ENCODE measurements at regions not wholly inside any gene's neighbourhood (a gene's known extent, or its start where the extent isn't known, plus 50 kb on each side); places are given as distances from the start of the nearest gene placed in this dataset.
A peak's percentile ranks its signal among the peaks of the same experiment; 100 is the strongest.

DNA sequence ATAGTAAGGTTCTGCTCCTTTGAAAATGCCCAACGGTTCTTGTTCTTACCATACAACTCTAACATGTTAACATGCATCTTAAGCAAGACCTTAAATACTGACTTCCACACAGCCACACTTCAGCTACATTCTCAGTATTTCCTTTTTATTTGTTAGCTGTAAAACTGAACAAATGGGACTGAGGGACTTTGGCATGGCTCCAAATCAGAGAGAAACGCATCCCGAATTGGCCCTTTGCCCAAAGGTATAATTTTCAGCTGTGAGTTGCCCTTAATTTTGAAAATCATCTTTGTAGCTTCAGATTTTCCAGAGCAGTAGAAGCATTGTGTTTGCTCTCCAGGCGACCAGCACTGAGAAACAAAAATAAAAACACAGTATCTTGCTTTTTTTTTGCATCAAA is 56.4 kb downstream of the NEUROD6 start:
- DNase-seq = peak; percentile 44

- DNase-seq = no peak
Observed at GRCh38 chr7:31271641-31272405, 68.7 kb downstream of the NEUROD6 start.

- DNase-seq = no peak
Observed at GRCh38 chr7:31267486-31267885, 73.0 kb downstream of the NEUROD6 start.

GRCh38 chr7:31263338-31263737 is 77.2 kb downstream of the NEUROD6 start:
- DNase-seq = no peak

DNA sequence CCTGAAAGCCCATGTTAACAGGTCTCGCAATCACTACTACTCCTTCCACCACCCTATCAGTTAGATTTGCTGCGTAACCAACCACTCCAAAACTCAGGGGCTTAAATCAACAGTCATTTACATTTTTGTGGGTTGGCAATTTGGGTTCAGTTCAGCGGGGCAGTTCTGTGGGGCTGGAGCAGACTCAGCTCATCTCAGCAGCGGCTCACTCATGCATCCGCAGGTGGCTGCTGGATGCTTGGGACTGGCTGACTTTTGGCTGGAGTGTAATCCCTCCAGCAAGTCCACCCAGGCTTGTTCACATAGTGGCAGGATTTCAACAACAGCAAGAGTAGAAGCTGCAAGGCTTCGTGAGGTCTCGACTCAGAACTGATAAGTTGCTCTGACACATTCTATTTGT is 79.2 kb downstream of the NEUROD6 start:
- DNase-seq = no peak

- no peak for DNase-seq
Observed at GRCh38 chr7:31260851-31261250, 79.7 kb downstream of the NEUROD6 start.

DNA sequence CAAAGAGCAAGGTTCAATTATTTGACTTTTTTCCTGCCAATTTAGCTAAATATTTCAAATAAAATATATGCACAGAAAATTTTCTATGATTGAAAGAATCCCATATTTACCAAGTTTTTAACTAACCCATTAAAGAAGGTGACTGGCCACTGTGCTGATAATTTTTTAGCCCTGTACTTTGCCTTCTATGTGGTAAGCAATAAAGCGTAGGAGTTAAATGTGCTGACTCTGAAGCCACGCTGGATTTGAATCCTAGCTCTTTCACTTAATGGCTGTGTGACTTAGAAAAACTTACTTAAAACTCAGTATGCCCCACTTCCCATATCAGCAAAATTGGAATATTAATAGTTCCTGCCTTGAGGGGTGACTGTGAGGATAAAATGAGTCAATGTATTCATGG is 82.1 kb downstream of the NEUROD6 start:
- DNase-seq = no peak

GRCh38 chr7:31256506-31256905 is 84.0 kb downstream of the NEUROD6 start:
- no peak for DNase-seq

- no peak for DNase-seq
Observed at GRCh38 chr7:31254926-31255325, 85.6 kb downstream of the NEUROD6 start.

GRCh38 chr7:31253532-31253931 is 87.0 kb downstream of the NEUROD6 start:
- no peak for DNase-seq

DNA sequence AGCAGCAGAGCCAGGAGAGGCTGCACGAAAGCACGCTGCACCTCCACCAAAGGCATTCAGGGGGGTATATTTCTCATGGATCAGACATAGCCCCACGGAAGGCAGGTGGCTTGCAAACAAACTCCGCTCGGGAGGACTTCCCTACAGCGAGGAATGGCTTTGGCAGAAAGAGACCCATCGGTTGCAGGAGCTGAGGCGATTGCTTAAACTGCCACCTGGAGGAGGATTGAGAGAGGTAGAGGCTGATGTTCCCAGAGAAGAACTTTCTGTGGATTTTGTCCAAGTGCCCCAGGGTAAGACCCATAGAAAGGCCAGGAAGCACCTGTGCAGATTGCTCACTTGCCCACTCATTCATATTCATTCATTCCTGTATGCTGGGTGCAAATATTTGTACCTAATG is 89.1 kb downstream of the NEUROD6 start:
- DNase-seq = no peak

DNA sequence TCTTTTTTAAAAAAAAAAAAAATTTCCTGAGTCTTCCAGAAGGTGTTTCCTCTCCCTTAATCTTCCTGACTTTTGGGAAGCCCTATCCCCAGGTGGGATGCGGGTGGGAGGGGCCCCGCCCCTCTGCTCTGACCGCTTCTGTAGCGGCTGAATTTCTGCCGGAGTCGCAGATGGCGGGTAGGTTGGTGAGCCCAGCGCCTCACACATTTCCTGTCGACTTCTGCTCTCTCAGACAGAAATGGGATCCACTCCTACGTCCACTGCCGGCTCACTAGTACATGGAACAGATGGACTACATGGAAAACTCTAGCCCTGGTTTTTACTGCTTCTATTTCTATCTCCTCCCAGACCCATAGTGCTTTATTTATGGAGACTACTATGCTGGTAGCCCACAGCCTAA is 90.9 kb downstream of the NEUROD6 start:
- no peak for DNase-seq

DNA sequence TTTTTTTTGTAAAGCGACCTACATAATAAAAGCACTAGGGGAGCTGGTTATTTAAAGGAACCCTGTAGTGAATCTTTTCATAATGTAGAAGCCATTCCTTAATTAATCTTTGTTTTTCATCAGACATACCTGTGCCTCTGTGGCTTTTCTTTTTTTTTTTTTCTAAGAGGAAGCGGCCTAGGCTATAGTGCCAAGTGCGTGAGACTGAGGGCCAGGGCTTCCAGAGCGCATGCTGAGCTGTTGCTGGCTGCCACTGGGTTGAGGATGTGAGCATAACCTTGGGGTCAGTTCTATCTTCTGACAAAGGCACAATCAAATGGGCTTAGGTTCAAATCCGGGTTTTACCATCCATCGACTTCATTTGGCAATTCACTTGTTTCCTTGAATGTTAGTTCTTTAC is 103.7 kb downstream of the NEUROD6 start:
- DNase-seq = no peak

DNA sequence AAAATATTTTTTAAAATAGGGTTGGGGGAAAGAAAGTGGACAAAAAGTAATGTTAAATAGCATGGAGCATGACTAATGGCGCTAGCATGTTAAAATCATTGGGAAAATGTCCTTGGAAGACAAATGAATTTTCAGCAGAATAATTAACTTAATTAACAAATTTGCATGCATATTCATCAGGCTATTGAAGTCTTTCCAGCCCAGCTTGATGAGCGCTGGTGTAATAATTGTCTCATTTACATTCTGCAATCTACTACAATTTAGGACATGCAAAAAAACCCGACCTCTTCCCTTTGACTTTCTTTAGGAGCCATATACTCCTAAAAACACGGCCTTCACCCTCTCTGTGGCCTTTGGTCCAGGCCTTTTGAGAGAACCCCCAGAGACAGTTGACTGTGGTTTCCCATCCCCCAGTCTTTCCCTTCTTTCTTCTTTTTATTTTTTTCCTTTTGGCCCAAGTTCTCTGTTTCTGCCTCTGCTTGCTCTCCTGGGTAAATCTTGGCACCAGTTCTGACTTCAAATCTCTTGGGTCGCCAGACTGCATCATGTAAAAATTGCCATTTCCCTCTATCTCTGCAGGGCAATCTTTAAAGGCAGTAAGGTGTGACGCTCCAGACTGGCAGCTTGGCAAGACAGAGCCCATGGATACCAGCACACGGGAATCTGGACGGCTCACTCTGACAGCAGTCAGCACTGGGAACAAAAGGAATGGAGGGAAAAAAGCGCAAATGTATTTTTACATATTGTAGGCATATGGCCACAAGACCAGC is 105.5 kb downstream of the NEUROD6 start:
- no peak for DNase-seq

GRCh38 chr7:31228957-31229356 is 111.6 kb downstream of the NEUROD6 start:
- DNase-seq = no peak

DNA sequence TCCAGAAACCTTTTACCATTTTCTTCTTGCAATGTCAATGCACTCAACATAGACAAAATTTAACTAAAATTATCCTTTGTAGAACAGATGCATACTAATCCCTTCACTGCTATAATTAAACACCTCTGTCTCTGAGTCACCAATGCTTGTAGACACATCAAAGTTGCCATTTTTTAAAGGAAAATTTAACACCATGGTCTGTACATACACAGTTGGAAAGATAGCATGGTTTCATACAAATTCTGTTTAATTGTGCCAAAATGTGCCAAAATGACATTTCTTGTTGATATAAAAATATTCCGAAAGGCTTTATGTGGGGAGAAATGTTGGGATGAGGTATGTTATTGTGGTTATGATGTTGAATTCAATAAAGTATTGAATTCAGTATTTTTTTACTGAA is 125.8 kb downstream of the NEUROD6 start:
- DNase-seq = no peak

DNA sequence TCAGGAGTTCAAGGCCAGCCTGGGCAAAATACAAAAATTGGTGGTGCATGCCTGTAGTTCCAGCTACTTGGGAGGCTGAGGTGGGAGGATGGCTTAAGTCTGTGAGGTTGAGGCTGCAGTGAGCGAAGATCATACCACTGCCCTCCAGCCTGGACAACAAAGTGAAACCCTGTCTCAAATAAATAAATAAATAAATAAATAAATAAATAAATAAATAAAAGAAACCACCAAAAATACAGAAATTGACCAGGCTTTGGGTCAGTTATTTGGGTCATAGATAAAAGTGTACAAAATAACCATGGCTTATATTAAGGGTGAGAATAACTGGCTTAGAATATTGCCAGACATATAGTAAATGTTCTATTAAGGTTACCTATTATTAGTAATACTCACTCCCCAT is 129.2 kb downstream of the NEUROD6 start:
- DNase-seq = no peak

- DNase-seq = no peak
Observed at GRCh38 chr7:31204071-31204470, 136.5 kb downstream of the NEUROD6 start.

DNA sequence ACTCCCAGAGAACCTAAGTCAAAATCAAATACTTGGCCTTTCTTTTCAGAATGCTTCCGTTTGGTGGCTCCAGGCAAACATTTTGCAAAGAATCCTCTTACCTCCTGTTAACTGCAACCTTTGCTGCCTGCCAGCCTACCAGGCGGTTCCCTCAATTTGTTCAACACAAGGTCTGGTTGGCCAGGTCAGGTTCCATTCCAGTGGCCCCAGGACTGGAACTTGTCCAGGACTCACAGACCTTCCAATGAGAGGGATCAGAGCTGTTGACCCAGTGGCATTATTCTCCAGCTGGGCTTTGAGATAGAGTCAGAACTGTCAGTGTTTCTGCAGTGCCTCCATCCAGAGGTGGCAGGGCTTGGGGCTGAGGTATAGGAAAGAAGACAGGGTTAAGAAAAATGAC is 137.0 kb downstream of the NEUROD6 start:
- DNase-seq = no peak

- DNase-seq = no peak
Observed at GRCh38 chr7:31202801-31203200, 137.7 kb downstream of the NEUROD6 start.

GRCh38 chr7:31192986-31193385 is 140.9 kb downstream of the ADCYAP1R1 start:
- peak; percentile 84 for DNase-seq

GRCh38 chr7:31190906-31191305 is 138.8 kb downstream of the ADCYAP1R1 start:
- DNase-seq = no peak

DNA sequence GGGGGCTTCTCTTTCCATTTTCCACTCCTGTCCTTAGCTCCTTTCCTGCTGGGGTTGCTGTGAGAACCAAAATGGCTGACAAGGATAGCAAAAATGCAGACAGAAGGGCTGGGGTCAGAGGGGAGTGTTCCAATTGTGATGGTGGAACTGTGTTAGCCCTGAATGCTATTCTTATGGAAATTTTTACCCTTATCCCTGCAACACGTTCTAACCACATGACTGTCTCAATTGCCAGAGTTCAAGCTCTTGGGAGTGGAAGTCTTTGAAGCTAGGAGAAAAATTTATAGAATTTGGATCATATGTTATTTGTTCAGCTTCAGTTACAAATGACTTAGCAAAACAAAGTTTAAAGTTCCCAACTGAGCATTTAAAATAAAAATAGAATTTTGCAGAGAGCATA is 134.1 kb downstream of the ADCYAP1R1 start:
- peak; percentile 15 for DNase-seq

DNA sequence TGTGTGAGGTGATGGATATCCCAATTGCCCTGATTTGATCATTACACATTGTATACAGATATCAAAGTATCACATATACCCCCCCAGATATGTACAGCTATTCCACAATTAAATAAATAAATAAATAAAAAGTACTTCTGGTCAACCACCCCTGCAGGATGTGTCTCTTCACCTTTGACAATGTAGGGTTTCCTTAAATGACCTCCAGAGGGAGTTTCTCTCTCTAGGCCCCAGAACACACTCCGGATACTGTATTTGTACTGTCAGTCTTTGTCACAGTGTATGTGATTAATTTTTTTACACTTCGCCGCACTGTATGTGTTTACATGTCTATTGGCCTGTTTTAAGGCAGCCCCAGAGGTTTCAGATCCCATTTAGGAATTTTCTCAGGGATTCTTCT is 123.6 kb downstream of the ADCYAP1R1 start:
- DNase-seq = no peak

Data from tongue (tissue), 1 donor.